Urinary bladder (tissue), 3 donors: ENCODE measurements at regions not wholly inside any gene's neighbourhood (a gene's known extent, or its start where the extent isn't known, plus 50 kb on each side); places are given as distances from the start of the nearest gene placed in this dataset.

ENCODE experiments used
- DNase-seq: peaks from one replicate; pipeline ENCODE4 v3.0.0-alpha.2; 2015; ENCODE audit errors: extremely low spot score
- H3K27ac ChIP-seq: one replicate; pipeline ENCODE4 v1.5.1; 2013; ENCODE audit warnings: low read depth, mild to moderate bottlenecking, moderate library complexity
- H3K36me3 ChIP-seq: one replicate; pipeline ENCODE4 v1.6.1; 2013; ENCODE audit warnings: mild to moderate bottlenecking, moderate library complexity; ENCODE audit not compliant: insufficient read depth
- H3K4me1 ChIP-seq: one replicate; pipeline ENCODE4 v1.6.1; 2013; ENCODE audit warnings: mild to moderate bottlenecking, moderate library complexity; ENCODE audit not compliant: insufficient read depth
- H3K4me3 ChIP-seq: one replicate; pipeline ENCODE4 v1.5.1; 2013; ENCODE audit warnings: low read depth, low read length
- WGBS: extraction: QIAGEN DNeasy Blood & Tissue Kit; methylation state at CpG from one replicate; pipeline ENCODE4 v1.1.7; 2013; 5-methylcytosine and 5-hydroxymethylcytosine counted together
- donor health status: healthy with polysubstance abuse.
- donor health status: healthy.

GRCh38 chr6:51386347-51386836, 567.7 kb downstream of the TFAP2B start:
- no peaks in the 10 kb centered on the region for H3K36me3 ChIP-seq
- DNase-seq = no peak
- H3K27ac ChIP-seq = no peak overlapping the region
- no peak overlapping the region for H3K4me3 ChIP-seq
- H3K4me1 ChIP-seq = no peaks in the 10 kb centered on the region
- WGBS = 62% methylated on average over 3 of the region's 3 CpGs

GRCh38 chr6:51387907-51388306, 569.2 kb downstream of the TFAP2B start:
- Histone ChIP-seq H3K27ac (no peak overlapping the region), H3K4me1 (no peaks in the 10 kb centered on the region), H3K4me3 (no peak overlapping the region), H3K36me3 (no peaks in the 10 kb centered on the region)
- 83% methylated on average over 4 of the region's 4 CpGs for WGBS
- no peak for DNase-seq

DNA sequence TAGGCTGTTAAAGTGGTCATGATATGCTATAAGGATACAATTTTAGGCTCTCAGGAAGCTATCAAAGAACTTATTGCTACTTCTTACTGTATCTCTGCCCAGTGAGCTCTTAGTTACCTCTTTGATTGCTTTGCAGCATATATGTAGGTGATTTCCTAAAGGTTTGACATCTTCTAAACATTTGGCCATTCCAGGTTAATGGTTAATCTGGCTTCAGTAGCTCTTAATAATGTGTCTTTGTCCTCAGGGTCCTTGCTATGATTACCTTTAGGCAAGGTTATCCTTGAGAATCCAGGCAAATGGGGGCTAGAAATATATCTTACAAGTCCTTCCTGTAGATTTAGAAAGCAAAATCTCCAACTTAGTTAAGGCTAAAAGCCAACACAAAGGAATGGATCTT, 575.4 kb downstream of the TFAP2B start:
- Histone ChIP-seq H3K27ac (no peak overlapping the region), H3K36me3 (no peaks in the 10 kb centered on the region), H3K4me3 (no peak overlapping the region), H3K4me1 (no peaks in the 10 kb centered on the region)
- no peak for DNase-seq

DNA sequence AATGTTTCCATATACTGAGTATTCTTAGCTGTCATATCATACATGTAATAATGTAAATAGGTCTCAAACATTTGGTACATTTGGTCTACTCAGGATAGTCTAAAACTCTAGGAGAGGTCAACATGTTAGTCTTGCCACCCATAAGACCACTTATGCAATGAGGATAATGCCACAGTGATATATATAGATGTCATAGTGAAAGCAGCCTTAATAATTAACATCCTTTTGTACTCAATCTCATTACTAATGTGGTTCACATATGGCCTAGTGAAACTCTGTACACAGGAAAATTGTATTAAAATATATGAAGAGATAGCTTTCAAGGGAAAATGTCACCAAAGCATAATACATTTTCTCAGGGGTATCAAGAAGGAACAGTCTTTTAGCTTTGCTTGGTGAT, 577.9 kb downstream of the TFAP2B start:
- Histone ChIP-seq H3K27ac (no peak overlapping the region), H3K36me3 (no peaks in the 10 kb centered on the region)

DNA sequence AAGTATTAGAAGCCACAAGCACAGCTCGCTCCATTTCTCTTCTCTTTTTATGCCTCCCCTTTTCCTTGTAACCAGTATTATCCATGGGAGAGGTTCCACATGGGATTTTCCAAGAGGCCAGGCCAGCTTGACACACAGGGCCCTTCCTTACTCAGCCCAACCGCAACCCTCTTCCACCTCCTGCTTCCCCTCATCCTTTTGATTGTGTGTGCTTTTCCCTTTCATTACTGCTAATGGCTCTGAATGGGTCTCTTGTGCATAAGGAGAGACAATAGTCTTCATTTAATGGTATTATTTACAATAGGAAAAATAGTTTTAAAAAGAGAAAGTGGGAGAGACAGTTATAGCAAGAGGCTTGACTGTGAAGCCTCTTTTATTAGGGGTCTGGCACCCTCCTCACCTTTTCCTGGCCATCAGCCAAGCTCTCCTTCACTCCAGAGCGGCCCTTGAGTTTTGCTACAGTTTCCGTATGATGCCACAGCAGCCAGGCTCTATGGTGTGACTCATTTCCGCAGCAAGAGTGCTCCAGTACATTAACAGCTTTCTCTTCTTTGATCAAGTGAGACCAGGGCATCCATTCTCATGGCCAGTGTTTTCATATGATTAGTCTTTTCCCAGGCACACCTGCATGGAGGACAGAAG, 579.5 kb downstream of the TFAP2B start:
- no peaks in the 10 kb centered on the region for H3K4me1 ChIP-seq
- no peak for DNase-seq
- H3K36me3 ChIP-seq = no peaks in the 10 kb centered on the region
- 61% methylated on average over 5 of the region's 5 CpGs for WGBS
- no peak overlapping the region for H3K27ac ChIP-seq
- H3K4me3 ChIP-seq = no peak overlapping the region

More for the DNA sequence above, 577.9 kb downstream of the TFAP2B start:
- Histone ChIP-seq H3K4me1 (no peaks in the 10 kb centered on the region), H3K4me3 (no peak overlapping the region)
- no peak for DNase-seq

DNA sequence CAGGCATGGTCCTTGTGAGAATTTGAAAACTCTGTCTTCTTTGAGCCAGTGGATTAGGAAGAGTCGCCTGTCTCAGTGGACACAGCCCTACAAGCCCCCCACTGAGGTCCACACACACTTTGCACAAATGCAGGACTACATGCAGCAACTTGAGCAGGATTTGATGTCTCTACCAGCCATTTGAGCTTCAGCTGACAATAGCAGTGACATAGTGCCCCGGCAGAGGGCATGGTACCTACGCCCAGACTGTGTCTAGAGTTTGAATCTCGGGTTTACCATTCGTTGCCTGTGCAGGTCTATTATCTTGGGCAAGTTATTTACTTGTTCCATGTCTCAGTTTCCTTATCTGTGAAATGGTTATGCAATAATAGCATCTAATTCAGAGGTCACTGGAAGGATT, 580.1 kb downstream of the TFAP2B start:
- no peaks in the 10 kb centered on the region for H3K4me1 ChIP-seq
- no peak overlapping the region for H3K27ac ChIP-seq
- H3K36me3 ChIP-seq = no peaks in the 10 kb centered on the region
- H3K4me3 ChIP-seq = no peak overlapping the region
- DNase-seq = no peak
- WGBS = 82% methylated on average over 5 of the region's 5 CpGs

- no peak for DNase-seq
- no peaks in the 10 kb centered on the region for H3K4me1 ChIP-seq
- WGBS = 91% methylated on average over 25 of the region's 25 CpGs
- no peak overlapping the region for H3K4me3 ChIP-seq
- no peaks in the 10 kb centered on the region for H3K36me3 ChIP-seq
- H3K27ac ChIP-seq = no peak overlapping the region
Measured at GRCh38 chr6:51410453-51410852, 591.8 kb downstream of the TFAP2B start.

DNA sequence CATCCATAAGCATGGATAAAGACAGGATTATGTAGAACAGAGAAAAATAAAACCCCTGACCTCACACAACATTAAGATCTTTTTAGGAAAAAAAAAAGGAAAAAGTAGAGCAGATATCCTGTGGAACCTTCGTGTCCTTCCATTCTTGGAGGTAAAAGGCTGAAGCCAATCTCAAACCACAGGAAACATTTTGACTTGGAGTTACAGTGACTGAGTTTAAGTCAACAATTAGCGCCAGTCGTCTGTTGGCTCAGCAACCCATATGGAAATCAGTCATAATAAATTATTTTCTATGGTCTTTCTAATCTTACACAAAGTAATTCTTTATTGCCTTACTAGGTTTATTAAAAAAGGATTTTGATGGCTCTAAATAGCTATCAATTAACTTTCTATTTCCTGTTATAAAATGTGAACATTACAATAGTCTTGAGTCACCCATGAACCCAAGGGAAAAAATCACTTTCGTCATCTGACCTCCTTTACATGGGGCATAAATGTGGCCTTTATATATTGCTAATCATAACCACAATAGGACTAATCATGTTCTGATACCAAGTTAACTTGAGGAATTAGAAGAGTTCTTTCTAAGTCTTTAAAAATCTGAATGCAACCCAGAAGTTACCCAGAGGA, 592.9 kb downstream of the TFAP2B start:
- no peaks in the 10 kb centered on the region for H3K36me3 ChIP-seq
- 28% methylated on average over 4 of the region's 4 CpGs for WGBS
- H3K27ac ChIP-seq = no peak overlapping the region
- no peak overlapping the region for H3K4me3 ChIP-seq
- H3K4me1 ChIP-seq = no peaks in the 10 kb centered on the region
- no peak for DNase-seq

- Histone ChIP-seq H3K4me1 (no peaks in the 10 kb centered on the region), H3K36me3 (no peaks in the 10 kb centered on the region), H3K27ac (no peak overlapping the region), H3K4me3 (no peak overlapping the region)
- no peak for DNase-seq
- WGBS = 82% methylated on average over 2 of the region's 2 CpGs
Measured at GRCh38 chr6:51414361-51414760, 595.7 kb downstream of the TFAP2B start.

GRCh38 chr6:51415501-51415900, 596.8 kb downstream of the TFAP2B start:
- no peak overlapping the region for H3K27ac ChIP-seq
- no peaks in the 10 kb centered on the region for H3K36me3 ChIP-seq
- no peaks in the 10 kb centered on the region for H3K4me1 ChIP-seq
- H3K4me3 ChIP-seq = no peak overlapping the region
- 82% methylated on average over 3 of the region's 3 CpGs for WGBS
- DNase-seq = no peak

- DNase-seq = no peak
- Histone ChIP-seq H3K27ac (no peak overlapping the region), H3K4me1 (no peaks in the 10 kb centered on the region), H3K4me3 (no peak overlapping the region), H3K36me3 (no peaks in the 10 kb centered on the region)
- 54% methylated on average over 7 of the region's 7 CpGs for WGBS
Measured at GRCh38 chr6:51429017-51429712, 610.5 kb downstream of the TFAP2B start.

GRCh38 chr6:51430589-51430988, 611.9 kb downstream of the TFAP2B start:
- 78% methylated on average over 2 of the region's 2 CpGs for WGBS
- H3K4me1 ChIP-seq = no peaks in the 10 kb centered on the region
- no peaks in the 10 kb centered on the region for H3K36me3 ChIP-seq
- H3K4me3 ChIP-seq = no peak overlapping the region
- H3K27ac ChIP-seq = no peak overlapping the region
- no peak for DNase-seq

DNA sequence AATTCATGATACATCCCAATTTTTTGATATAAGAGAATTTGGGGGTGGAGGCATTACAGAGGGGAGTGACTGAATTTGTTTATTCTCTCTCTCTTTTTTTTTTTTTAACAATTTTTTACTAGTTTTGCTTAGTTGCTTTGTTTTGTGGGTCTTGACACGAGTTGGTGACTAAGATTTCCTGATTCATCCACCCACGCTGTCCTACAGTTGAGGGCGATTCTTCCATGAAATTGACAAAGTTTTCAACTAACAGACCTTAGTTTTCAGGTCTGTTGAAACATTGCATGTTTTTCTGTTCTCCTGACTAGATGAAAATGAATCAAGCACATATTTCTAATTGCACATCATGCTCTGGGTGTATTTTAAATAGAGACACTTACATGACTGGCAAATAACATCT, 613.8 kb downstream of the TFAP2B start:
- no peaks in the 10 kb centered on the region for H3K4me1 ChIP-seq
- H3K4me3 ChIP-seq = no peak overlapping the region
- no peaks in the 10 kb centered on the region for H3K36me3 ChIP-seq
- WGBS = 78% methylated on average over 3 of the region's 3 CpGs
- H3K27ac ChIP-seq = no peak overlapping the region
- no peak for DNase-seq

GRCh38 chr6:51450248-51450957, 631.7 kb downstream of the TFAP2B start:
- Histone ChIP-seq H3K27ac (no peak overlapping the region), H3K4me3 (no peak overlapping the region), H3K36me3 (no peaks in the 10 kb centered on the region), H3K4me1 (no peaks in the 10 kb centered on the region)
- no peak for DNase-seq
- 71% methylated on average over 3 of the region's 3 CpGs for WGBS
